Keratinocyte (primary cell): ENCODE measurements at regions not wholly inside any gene's neighbourhood (a gene's known extent, or its start where the extent isn't known, plus 50 kb on each side); places are given as distances from the start of the nearest gene placed in this dataset.

Experiments
- DNase-seq: peaks from one replicate; pipeline ENCODE4 v3.0.0-alpha.2; 2011; ENCODE audit warnings: low read depth, missing footprints, low spot score
- FAIRE-seq: peaks from 2 replicates; lab custom pipeline; 2011; peaks lifted over from hg19 to GRCh38; lab: Jason Lieb, UNC
- H2AFZ ChIP-seq: 2 replicates; pipeline ENCODE4 v1.6.0; 2012; ENCODE audit warnings: low read length, control low read depth, inconsistent platforms; ENCODE audit not compliant: control insufficient read depth
- H3K27ac ChIP-seq: 2 replicates; pipeline ENCODE4 v1.5.1; 2011; ENCODE audit warnings: low read length; ENCODE audit not compliant: control insufficient read depth, insufficient read depth
- H3K27me3 ChIP-seq: 3 replicates; pipeline ENCODE4 v1.6.0; 2011; ENCODE audit warnings: low read length; ENCODE audit not compliant: control insufficient read depth, insufficient read depth; ENCODE audit errors: extremely low read depth
- H3K36me3 ChIP-seq, 2 experiments: 2 replicates in 1 of 2; 3 replicates in 1 of 2; pipeline ENCODE4 v1.5.1; 2011; ENCODE audit warnings: low read length in 2 of 2, mild to moderate bottlenecking in 1 of 2; ENCODE audit not compliant: control insufficient read depth in 2 of 2, insufficient read depth in 2 of 2; ENCODE audit errors: extremely low read depth in 1 of 2
- H3K4me1 ChIP-seq: 3 replicates; pipeline ENCODE4 v1.5.1; 2011; ENCODE audit warnings: low read length; ENCODE audit not compliant: control insufficient read depth, insufficient read depth; ENCODE audit errors: extremely low read depth
- H3K4me2 ChIP-seq: 3 replicates; pipeline ENCODE4 v1.6.0; 2011; ENCODE audit warnings: low read depth, low read length; ENCODE audit not compliant: control insufficient read depth, insufficient read depth; ENCODE audit errors: extremely low read depth
- H3K4me3 ChIP-seq, 3 experiments: fragments of 200-600 bp in 1 of 3; sonication (generic) in 1 of 3; 2 replicates in 2 of 3; 3 replicates in 1 of 3; pipeline ENCODE4 v1.5.1; 2011 to 2016; ENCODE audit warnings: low read length in 3 of 3, mild to moderate bottlenecking in 3 of 3, control low read depth in 2 of 3, inconsistent platforms in 1 of 3, low read depth in 1 of 3, mixed read lengths in 1 of 3, mixed run types in 1 of 3, moderate library complexity in 1 of 3; ENCODE audit not compliant: control insufficient read depth in 2 of 3, insufficient read depth in 2 of 3; ENCODE audit errors: extremely low read depth in 1 of 3
- H3K79me2 ChIP-seq: 2 replicates; pipeline ENCODE4 v1.6.0; 2012; ENCODE audit warnings: low read length; ENCODE audit not compliant: control insufficient read depth, insufficient read depth
- H3K9ac ChIP-seq: 3 replicates; pipeline ENCODE4 v1.6.0; 2011; ENCODE audit warnings: low read length; ENCODE audit not compliant: control insufficient read depth, insufficient read depth; ENCODE audit errors: extremely low read depth
- H3K9me1 ChIP-seq: 3 replicates; pipeline ENCODE4 v1.6.0; 2011; ENCODE audit warnings: low read length; ENCODE audit not compliant: control insufficient read depth, insufficient read depth; ENCODE audit errors: extremely low read depth
- H3K9me3 ChIP-seq: 2 replicates; pipeline ENCODE4 v1.5.1; 2012; ENCODE audit warnings: low read depth, low read length; ENCODE audit not compliant: control insufficient read depth
- H4K20me1 ChIP-seq: 3 replicates; pipeline ENCODE4 v1.6.0; 2011; ENCODE audit warnings: low read length; ENCODE audit not compliant: control insufficient read depth, insufficient read depth; ENCODE audit errors: extremely low read depth
- EZH2 ChIP-seq: IDR thresholded peaks from one replicate; pipeline ENCODE4 v1.6.1; 2012; ENCODE audit warnings: inconsistent platforms, mild to moderate bottlenecking, low read length, moderate library complexity
- dilution Hi-C: fragments of 300-500 bp; cut with MboI; formaldehyde crosslinking; loops from one replicate; pipeline ENCODE4 v1.7.0; 2020; ENCODE audit warnings: low sequenced_read_pairs; ENCODE audit not compliant: extremely low pct_ligation_motif_present
- TF ChIP-seq, protein P1 (sequence below), 3 experiments: IDR thresholded peaks in 1 of 3; conservative IDR thresholded peaks in 1 of 3; optimal IDR thresholded peaks in 1 of 3; 2 replicates in 2 of 3; 3 replicates in 1 of 3; pipeline versions ENCODE3 to v1.5.1; 2011; ENCODE audit warnings: low read length in 3 of 3, mild to moderate bottlenecking in 3 of 3, moderate library complexity in 2 of 3, control low read depth in 1 of 3, inconsistent platforms in 1 of 3; ENCODE audit not compliant: insufficient read depth in 2 of 3; ENCODE audit errors: extremely low read depth in 1 of 3

DNA sequence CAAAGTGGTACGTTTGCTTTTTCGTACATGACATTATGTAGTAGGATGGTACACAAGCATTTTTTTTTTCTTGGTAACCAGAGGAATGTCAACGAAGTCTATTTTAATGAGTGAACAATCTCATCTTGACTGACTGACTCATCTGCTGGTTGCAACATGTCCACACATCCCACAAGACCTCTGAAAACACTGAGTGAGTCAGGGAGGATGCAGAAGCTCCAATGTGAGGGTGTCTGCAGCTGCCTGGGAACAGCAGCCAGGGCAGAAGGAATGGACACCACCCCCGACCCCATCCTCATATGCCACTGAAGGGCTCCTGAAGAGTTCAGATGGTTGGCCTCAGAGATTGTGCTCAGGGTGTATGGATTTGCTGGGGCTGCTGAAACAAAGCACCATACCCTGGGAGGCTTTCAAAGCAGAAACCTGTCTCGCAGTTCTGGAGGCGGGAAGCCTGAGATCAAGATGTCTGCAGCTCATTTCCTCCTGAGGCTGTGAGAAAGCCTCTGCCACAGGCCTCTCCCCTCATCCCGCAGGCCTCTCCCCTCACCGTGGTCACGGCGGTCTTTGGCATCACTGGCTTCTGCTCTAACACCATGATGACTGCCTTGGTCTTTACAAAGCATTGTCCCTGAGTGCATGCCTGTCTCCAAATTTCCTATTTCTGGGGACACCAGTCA is 124.6 kb downstream of the LRATD1 start:
- H3K79me2 ChIP-seq: no peaks in the 10 kb centered on the region
- no peaks in the 10 kb centered on the region for H3K9me1 ChIP-seq
- no peak for TF ChIP-seq EZH2
- TF ChIP-seq, protein P1, sequence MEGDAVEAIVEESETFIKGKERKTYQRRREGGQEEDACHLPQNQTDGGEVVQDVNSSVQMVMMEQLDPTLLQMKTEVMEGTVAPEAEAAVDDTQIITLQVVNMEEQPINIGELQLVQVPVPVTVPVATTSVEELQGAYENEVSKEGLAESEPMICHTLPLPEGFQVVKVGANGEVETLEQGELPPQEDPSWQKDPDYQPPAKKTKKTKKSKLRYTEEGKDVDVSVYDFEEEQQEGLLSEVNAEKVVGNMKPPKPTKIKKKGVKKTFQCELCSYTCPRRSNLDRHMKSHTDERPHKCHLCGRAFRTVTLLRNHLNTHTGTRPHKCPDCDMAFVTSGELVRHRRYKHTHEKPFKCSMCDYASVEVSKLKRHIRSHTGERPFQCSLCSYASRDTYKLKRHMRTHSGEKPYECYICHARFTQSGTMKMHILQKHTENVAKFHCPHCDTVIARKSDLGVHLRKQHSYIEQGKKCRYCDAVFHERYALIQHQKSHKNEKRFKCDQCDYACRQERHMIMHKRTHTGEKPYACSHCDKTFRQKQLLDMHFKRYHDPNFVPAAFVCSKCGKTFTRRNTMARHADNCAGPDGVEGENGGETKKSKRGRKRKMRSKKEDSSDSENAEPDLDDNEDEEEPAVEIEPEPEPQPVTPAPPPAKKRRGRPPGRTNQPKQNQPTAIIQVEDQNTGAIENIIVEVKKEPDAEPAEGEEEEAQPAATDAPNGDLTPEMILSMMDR (optimal IDR thresholded peaks at IDR 0.05 in 1 of 3, IDR thresholded peaks at IDR 0.05 in 1 of 3, conservative IDR thresholded peaks at IDR 0.05 in 1 of 3; ENCODE audit: extremely low read depth in 1 of 3, insufficient read depth in 2 of 3, low read length in 3 of 3): no peak
- dilution Hi-C loops: no loop called here
- peak overlapping the region; percentile 68 for H3K4me2 ChIP-seq
- peaks cover 20% of the 10 kb centered on the region for H3K4me1 ChIP-seq
- no peak overlapping the region for H3K9ac ChIP-seq
- no peak overlapping the region for H3K4me3 ChIP-seq
- H3K27ac ChIP-seq: peak overlapping the region; percentile 42
- H2AFZ ChIP-seq: peak overlapping the region; percentile 48
- H4K20me1 ChIP-seq: no peaks in the 10 kb centered on the region
- no peaks in the 10 kb centered on the region for H3K9me3 ChIP-seq
- DNase-seq: peak; percentile 75
- no peaks in the 10 kb centered on the region for H3K36me3 ChIP-seq
- no peaks in the 10 kb centered on the region for H3K27me3 ChIP-seq
- peak; percentile 99 for FAIRE-seq

DNA sequence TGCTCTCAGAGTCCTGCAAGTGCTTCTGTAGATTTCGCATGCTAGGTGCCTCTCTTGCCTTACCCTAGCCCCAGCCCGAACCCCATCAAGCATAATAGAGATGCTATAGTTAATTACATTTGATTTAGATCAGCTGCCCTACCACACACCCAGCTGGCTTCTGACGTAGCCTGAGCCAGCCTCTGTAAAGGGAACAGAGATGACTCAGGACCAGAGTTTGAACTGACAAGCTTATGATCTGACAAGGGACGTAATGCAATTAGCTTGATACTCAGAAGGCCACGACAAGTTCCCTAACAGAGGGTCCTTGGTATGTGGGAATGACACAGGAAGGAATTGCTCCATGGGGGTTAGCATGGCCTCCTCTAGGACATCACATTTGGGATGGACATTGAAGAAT is 126.6 kb downstream of the LRATD1 start:
- Histone ChIP-seq H3K4me2 (no peak overlapping the region), H2AFZ (no peak overlapping the region), H3K36me3 (no peaks in the 10 kb centered on the region), H3K9ac (no peak overlapping the region), H3K27me3 (no peaks in the 10 kb centered on the region), H3K4me3 (no peak overlapping the region), H3K79me2 (no peaks in the 10 kb centered on the region), H3K9me1 (no peaks in the 10 kb centered on the region), H3K9me3 (no peaks in the 10 kb centered on the region), H3K4me1 (peaks cover 18% of the 10 kb centered on the region), H3K27ac (no peak overlapping the region), H4K20me1 (no peaks in the 10 kb centered on the region)
- dilution Hi-C loops: no loop called here
- DNase-seq (no peak), FAIRE-seq (no peak)
- no peak for TF ChIP-seq EZH2
- TF ChIP-seq, protein P1 (optimal IDR thresholded peaks at IDR 0.05 in 1 of 3, IDR thresholded peaks at IDR 0.05 in 1 of 3, conservative IDR thresholded peaks at IDR 0.05 in 1 of 3; ENCODE audit: extremely low read depth in 1 of 3, insufficient read depth in 2 of 3, low read length in 3 of 3): no peak
